Smooth muscle cell (in vitro differentiated cells): ENCODE measurements at regions not wholly inside any gene's neighbourhood (a gene's known extent, or its start where the extent isn't known, plus 50 kb on each side); places are given as distances from the start of the nearest gene placed in this dataset.

Experiments
- DNase-seq: peaks from one replicate; lab custom pipeline; 2025; ENCODE audit not compliant: unreplicated experiment; lab: John Stamatoyannopoulos, UW
- H2AFZ ChIP-seq: fragments of 200-600 bp; sonication (generic); 2 replicates; pipeline ENCODE4 v1.6.0; 2016; ENCODE audit warnings: antibody characterized with exemption, low read depth, mild to moderate bottlenecking
- H3F3A ChIP-seq: fragments of 200-600 bp; sonication (generic); 2 replicates; pipeline ENCODE4 v1.6.0; 2017; ENCODE audit warnings: antibody characterized with exemption, low read depth
- H3K27ac ChIP-seq: fragments of 200-600 bp; sonication (generic); 2 replicates; pipeline ENCODE4 v1.5.1; 2016; ENCODE audit warnings: low read depth, mild to moderate bottlenecking
- H3K27me3 ChIP-seq: fragments of 200-600 bp; sonication (generic); 2 replicates; pipeline ENCODE4 v1.6.1; 2016; ENCODE audit warnings: low read depth, mild to moderate bottlenecking
- H3K36me3 ChIP-seq: fragments of 200-600 bp; sonication (generic); 2 replicates; pipeline ENCODE4 v1.5.1; 2016; ENCODE audit warnings: low read depth
- H3K4me1 ChIP-seq: fragments of 200-600 bp; sonication (generic); 2 replicates; pipeline ENCODE4 v1.5.1; 2016; ENCODE audit warnings: low read depth
- H3K4me2 ChIP-seq: fragments of 200-600 bp; sonication (generic); 2 replicates; pipeline ENCODE4 v1.6.0; 2016; ENCODE audit warnings: mild to moderate bottlenecking
- H3K4me3 ChIP-seq: fragments of 200-600 bp; sonication (generic); 2 replicates; pipeline ENCODE4 v1.5.1; 2016; ENCODE audit warnings: mild to moderate bottlenecking
- H3K79me2 ChIP-seq: fragments of 200-600 bp; sonication (generic); 2 replicates; pipeline ENCODE4 v1.6.0; 2016; ENCODE audit warnings: low read depth, mild to moderate bottlenecking
- H3K9ac ChIP-seq: fragments of 200-600 bp; sonication (generic); 2 replicates; pipeline ENCODE4 v1.6.0; 2016; ENCODE audit warnings: low read depth
- H3K9me3 ChIP-seq: fragments of 200-600 bp; sonication (generic); replicated peaks from 2 replicates; pipeline ENCODE4 v1.5.1; 2016; ENCODE audit warnings: low read depth
- H4K20me1 ChIP-seq: fragments of 200-600 bp; sonication (generic); 2 replicates; pipeline ENCODE4 v1.6.0; 2016; ENCODE audit warnings: low read depth
- WGBS: methylation state at CpG from one replicate; pipeline ENCODE4 v1.1.7; 2016; ENCODE audit warnings: low lambda C conversion rate; 5-methylcytosine and 5-hydroxymethylcytosine counted together
- TF ChIP-seq, protein P1 (sequence below): fragments of 200-600 bp; sonication (generic); IDR thresholded peaks from 2 replicates; pipeline ENCODE4 v1.5.1; 2017; ENCODE audit warnings: borderline replicate concordance, mild to moderate bottlenecking, antibody characterized with exemption; ENCODE audit not compliant: insufficient read depth, poor library complexity, severe bottlenecking

DNA sequence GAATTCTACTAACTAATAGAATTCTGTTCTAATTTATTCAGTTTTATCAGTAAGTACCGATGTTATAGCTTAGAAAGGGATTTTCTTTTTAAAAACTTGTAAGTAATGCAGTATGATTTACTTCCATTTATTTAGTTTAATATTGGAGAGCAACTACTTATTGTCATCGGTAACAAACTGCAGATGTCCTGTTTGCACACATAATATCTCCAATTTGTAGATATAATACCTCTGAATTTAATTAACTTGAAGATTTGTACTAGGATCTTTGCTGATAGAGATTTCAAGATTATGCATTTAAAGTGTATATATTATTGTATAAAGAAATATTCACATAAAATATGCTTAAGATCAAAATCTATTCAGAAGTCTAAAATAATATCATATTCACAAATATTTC, 356.7 kb downstream of the PCDH17 start:
- 90% methylated on average over 2 of the region's 2 CpGs for WGBS
- H3K4me1 ChIP-seq, result no peaks in the 10 kb centered on the region
- H2AFZ ChIP-seq, result no peak overlapping the region
- H3F3A ChIP-seq, result no peaks in the 10 kb centered on the region
- H3K9ac ChIP-seq, result no peak overlapping the region
- no peaks in the 10 kb centered on the region for H3K9me3 ChIP-seq
- H3K27ac ChIP-seq, result no peak overlapping the region
- H4K20me1 ChIP-seq, result no peaks in the 10 kb centered on the region
- no peak overlapping the region for H3K4me2 ChIP-seq
- H3K4me3 ChIP-seq, result no peak overlapping the region
- no peaks in the 10 kb centered on the region for H3K27me3 ChIP-seq
- no peaks in the 10 kb centered on the region for H3K79me2 ChIP-seq
- no peaks in the 10 kb centered on the region for H3K36me3 ChIP-seq
- DNase-seq, result no peak
- TF ChIP-seq, protein P1, sequence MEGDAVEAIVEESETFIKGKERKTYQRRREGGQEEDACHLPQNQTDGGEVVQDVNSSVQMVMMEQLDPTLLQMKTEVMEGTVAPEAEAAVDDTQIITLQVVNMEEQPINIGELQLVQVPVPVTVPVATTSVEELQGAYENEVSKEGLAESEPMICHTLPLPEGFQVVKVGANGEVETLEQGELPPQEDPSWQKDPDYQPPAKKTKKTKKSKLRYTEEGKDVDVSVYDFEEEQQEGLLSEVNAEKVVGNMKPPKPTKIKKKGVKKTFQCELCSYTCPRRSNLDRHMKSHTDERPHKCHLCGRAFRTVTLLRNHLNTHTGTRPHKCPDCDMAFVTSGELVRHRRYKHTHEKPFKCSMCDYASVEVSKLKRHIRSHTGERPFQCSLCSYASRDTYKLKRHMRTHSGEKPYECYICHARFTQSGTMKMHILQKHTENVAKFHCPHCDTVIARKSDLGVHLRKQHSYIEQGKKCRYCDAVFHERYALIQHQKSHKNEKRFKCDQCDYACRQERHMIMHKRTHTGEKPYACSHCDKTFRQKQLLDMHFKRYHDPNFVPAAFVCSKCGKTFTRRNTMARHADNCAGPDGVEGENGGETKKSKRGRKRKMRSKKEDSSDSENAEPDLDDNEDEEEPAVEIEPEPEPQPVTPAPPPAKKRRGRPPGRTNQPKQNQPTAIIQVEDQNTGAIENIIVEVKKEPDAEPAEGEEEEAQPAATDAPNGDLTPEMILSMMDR, result no peak

DNA sequence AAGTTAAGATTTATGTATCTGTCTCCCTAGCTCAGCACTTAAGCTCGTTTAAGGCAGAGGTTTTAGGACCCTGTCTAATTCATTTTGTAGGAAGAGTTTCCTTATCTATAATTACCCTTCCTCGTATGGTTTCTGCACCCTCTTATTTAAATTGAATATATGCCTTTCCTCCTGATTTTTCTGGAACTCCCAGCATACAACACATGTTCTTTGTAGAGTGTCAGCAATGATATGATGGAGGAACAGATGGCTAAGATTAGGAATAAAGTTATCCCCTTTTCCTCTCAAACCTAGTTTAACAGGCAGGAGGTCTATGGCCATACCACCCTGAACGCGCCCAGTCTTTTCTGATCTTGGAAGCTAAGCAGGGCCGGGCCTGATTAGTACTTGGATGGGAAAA, 359.5 kb downstream of the PCDH17 start:
- DNase-seq, result no peak
- no peak overlapping the region for H3K27ac ChIP-seq
- H3K79me2 ChIP-seq, result no peaks in the 10 kb centered on the region
- H4K20me1 ChIP-seq, result no peaks in the 10 kb centered on the region
- no peaks in the 10 kb centered on the region for H3K27me3 ChIP-seq
- no peaks in the 10 kb centered on the region for H3K9me3 ChIP-seq
- H3F3A ChIP-seq, result no peaks in the 10 kb centered on the region
- no peak overlapping the region for H3K4me2 ChIP-seq
- no peak overlapping the region for H3K9ac ChIP-seq
- H3K4me1 ChIP-seq, result no peaks in the 10 kb centered on the region
- H3K36me3 ChIP-seq, result no peaks in the 10 kb centered on the region
- TF ChIP-seq, protein P1, result no peak
- H2AFZ ChIP-seq, result no peak overlapping the region
- 70% methylated on average over 5 of the region's 5 CpGs for WGBS
- no peak overlapping the region for H3K4me3 ChIP-seq

DNA sequence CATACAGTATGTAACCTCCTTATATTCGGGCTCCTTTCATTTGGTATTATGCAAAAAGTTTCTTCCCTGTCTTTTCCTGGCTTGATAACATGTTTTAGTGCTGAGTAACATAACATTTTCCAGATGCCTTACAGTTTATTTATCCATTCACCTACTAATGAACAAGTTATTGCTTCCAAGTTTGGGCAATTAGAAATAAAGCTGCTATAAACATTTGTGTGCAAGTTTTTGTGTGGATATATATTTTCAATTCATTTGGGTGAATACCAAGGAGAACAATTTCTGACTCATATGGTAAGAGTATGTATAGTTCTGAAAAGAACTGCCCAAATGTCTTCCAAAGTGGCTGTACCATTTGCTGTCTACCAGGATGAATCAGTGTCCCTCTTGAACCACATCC, 360.9 kb downstream of the PCDH17 start:
- Histone ChIP-seq H3K4me3 (no peak overlapping the region), H3K27ac (no peak overlapping the region), H3K79me2 (no peaks in the 10 kb centered on the region), H3K9ac (no peak overlapping the region), H3K27me3 (no peaks in the 10 kb centered on the region), H3F3A (no peaks in the 10 kb centered on the region), H3K36me3 (no peaks in the 10 kb centered on the region), H2AFZ (no peak overlapping the region), H3K9me3 (no peaks in the 10 kb centered on the region), H4K20me1 (no peaks in the 10 kb centered on the region), H3K4me2 (no peak overlapping the region), H3K4me1 (no peaks in the 10 kb centered on the region)
- WGBS, result 93% methylated on average over 1 of the region's 1 CpG
- no peak for DNase-seq
- TF ChIP-seq, protein P1, result no peak

DNA sequence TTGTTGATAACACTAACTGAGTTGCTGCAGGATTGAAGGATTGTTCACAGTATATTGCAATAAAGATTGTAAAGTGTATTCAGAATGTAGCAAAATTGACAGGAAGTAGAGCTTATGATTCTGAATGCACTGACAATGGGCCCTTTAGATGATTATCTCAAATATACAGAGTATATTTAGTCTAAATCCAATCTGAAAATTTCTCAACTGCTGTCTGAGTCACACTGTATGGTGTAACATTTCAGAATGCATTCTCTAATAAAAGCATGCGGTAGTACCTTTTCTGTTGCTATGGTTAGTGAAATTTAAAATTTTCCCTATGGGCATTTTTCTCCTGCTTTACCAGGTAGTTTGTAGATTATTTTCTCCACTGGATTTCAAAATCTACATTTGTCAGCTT, 365.2 kb downstream of the PCDH17 start:
- no peak overlapping the region for H3K9ac ChIP-seq
- no peaks in the 10 kb centered on the region for H3K27me3 ChIP-seq
- no peaks in the 10 kb centered on the region for H3K79me2 ChIP-seq
- no peaks in the 10 kb centered on the region for H4K20me1 ChIP-seq
- no peak overlapping the region for H3K4me2 ChIP-seq
- H3K36me3 ChIP-seq, result no peaks in the 10 kb centered on the region
- no peaks in the 10 kb centered on the region for H3K9me3 ChIP-seq
- DNase-seq, result no peak
- 73% methylated on average over 1 of the region's 1 CpG for WGBS
- TF ChIP-seq, protein P1, result no peak
- H3K27ac ChIP-seq, result no peak overlapping the region
- no peaks in the 10 kb centered on the region for H3K4me1 ChIP-seq
- H3F3A ChIP-seq, result no peaks in the 10 kb centered on the region
- no peak overlapping the region for H3K4me3 ChIP-seq
- no peak overlapping the region for H2AFZ ChIP-seq
